IPS-NIHi7 (cell line): ENCODE measurements at regions not wholly inside any gene's neighbourhood (a gene's known extent, or its start where the extent isn't known, plus 50 kb on each side); places are given as distances from the start of the nearest gene placed in this dataset.
A peak's percentile ranks its signal among the peaks of the same experiment; 100 is the strongest.

Source experiments
- DNase-seq: peaks from one replicate; pipeline ENCODE4 v3.0.0; 2012; ENCODE audit warnings: mixed read lengths; ENCODE audit errors: extremely low spot score

DNA sequence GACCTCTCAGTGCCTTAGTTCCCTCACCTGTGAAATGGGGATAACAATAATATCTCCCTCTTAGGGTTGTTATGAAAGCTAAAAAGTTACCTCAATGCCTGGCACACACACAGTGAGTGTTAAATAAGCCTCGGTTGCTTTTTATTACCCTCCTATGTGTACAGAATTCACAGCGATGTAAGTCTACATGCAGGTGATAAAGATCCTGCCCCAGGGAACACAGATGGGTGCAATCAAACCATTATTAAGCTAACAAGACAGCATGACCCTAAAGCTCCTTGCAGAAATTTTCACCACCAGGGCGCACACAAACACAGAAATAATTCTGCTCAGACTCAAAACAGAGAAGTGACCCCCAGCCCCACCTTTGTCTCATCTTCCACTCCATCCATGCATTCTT, 261.9 kb downstream of the SNX10 start:
- no peak for DNase-seq

DNA sequence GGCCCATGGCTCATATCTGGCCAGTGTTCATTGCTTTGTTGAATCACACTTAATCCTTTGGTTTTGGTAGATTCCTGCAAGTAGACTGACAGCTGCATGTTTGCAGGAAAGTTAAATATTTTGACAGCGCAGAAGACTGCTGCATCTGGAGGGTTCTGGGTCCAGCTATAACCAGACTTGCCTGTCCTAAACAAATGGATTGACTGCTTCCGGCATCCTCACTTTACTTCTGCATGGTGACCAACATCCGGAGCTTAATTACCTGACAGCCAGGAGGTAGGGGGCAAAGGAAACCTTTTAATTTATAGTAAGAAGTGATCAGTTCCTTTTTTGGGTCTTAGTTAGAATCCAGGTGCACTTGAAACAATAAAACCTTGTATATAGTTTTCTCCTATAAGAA, 263.3 kb downstream of the SNX10 start:
- no peak for DNase-seq

DNA sequence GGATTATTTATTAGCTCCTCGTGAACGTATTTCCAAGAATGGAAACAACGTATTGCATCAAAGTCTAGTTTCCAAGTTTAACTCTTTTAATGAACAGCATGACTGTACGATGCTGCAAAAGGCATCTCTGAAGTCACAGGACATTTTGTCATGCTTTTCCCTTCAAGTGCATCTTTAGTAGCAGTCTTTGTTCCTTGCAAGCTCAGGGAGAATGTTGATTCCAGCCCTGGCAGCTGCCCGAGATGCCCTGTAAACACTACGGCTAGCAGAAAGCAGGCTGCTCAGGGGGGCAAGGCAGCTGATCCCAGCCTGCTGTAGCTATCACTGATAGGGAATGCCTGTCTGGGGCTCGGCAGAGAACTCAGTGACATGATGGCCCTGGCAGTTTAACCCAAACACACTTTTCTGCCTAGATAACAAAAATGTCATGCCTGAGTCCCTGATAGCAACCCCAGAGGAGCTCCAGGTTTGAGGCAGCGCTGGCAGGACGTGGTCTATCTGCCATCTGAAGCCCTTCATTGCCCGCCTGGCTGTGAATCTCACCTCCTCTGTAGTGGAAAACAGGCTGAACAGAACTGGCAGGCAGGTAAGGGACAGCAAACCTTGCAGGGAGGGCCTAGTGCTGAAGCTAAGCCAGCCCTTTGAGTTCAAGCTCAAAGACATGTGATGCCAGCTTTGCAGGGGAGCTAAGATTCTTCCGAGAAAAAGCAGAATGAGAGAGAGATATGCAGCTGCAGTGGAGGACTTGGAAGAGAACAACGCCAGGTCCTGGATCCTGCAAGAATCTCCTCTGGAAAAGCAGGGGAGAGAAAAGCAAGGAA, 264.6 kb downstream of the SNX10 start:
- DNase-seq = peak; percentile 29

DNA sequence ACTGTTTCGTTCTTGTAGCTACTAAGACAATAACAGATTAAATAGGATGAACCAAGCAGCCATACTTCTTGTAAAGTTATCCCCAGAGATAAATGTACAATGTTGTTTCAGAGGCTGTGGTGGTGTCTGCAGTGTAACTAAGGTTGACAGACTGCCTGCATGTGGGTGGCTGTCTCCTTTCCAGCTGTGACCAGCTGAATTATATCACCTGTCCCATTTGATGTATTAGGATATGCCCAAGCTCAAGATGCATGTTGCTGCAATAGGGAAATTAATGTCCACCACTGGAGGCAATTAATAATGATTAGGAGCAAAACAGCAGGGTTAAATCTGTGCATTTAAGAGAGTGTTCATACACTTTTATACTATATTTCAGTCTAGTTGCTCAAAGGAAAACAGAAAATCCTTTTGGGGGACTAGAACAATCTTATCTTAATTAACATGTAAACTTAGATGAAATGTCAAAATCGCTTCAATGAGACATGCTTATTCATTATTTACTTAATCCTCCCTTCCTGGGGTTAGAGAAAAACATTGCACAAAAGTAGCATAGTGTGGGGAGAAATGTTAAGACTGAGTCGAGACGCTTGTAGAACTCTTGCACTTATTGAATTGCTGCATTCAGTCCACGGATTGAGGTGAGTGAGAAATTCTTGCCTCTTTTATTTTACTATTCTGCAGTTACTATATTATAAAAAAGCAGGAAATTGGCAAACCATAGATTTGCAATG, 269.0 kb downstream of the SNX10 start:
- no peak for DNase-seq

DNA sequence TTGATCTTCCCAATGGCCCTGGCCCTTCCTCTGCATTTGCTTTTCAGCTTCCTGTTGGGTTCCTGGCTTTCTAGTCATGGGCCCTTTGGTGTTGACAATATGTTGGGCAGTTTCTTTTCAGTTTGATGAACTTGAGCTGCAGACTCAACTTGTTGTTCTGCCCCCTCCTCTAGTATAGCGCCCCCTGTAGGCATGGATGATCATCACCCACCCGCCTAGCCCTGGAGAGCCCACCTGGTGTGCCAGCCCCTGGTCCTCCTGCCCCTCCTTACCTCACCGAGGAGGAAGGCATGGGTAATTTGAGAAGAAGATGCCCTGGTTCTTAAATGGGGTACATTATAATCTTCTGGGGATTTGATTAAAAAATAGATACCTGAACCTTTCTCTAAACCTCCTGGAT, 271.2 kb downstream of the SNX10 start:
- DNase-seq = no peak

DNA sequence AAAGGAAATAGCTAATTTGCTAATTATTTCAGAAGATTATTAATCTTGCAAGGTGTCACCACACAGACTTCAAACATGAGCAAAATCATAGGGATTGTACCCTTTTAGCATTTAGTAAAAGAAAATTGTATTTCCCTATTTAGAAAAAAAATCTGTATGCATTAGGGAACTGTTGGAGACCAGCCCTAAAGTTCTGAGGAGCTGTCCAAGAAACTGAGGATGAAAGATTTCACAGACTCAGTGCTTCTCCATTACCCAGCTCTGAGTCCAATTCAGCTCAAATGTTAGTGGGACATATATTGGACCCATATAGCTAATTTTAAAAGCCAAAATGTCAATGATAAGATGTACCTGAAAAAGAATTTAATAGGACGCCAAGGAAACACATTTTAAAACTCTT, 271.7 kb downstream of the SNX10 start:
- DNase-seq = no peak

DNA sequence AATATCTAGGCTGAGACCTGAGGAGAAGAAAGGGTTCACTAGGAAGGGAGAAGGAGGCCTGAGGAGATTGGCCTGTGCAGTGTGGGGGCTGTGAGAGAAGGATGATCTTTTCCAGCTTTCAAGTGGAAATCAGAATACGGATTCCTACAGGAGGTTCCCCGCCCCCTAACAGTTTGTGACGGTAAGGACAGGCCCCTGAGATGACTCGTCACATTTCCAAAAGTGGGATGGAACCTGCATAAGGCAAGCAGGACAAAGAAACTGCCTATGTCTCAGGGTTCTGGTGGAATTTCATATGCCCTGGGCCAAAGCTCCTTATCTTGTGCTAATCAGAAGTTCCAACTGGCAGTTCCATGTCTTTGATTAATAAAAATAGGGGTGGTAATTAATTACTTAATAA, 275.6 kb downstream of the SNX10 start:
- peak; percentile 32 for DNase-seq

DNA sequence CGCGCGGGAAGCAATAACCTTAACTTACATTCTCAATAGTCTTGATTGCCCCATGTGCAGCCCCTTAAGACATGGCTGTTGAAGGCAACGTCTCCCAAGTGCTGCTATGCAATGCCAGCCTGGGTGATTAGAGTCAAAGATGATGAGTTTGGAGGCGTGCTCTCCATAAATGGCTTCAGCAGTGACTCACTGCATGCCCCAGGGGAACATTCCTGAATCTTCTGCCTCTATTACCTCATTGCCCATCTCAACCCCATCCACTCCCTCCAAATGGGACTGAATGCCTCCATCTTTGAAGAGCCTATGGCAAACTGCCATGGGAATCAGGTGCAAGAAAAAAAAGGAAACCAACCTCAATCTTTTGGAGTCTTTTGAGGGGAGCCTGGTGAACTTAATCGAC, 282.8 kb downstream of the SNX10 start:
- DNase-seq = no peak

DNA sequence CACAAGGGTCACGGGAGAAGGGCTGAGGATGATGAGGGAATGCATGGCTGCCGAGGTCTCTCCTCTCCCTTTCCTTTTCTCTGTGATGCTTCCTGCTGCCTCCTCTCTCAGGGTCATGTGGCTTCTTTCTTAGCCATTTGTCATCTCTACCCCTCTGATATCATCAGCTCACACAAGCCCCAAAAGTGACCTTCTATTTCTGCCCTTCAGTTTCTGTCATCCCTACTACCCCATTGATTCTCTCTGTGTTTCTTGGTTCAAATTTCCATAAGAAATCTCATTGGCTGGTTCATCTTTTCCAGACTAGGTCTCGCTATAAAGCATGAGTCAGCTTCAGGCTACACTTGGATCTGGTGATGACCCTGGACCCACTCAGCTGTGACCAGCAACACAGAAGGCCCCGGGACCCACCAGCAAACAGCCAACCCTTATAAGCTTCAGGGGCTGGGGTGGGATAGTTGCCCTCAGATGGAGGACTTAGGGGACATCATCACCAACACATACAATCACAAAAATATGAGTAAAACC, 284.3 kb downstream of the SKAP2 start:
- no peak for DNase-seq

DNA sequence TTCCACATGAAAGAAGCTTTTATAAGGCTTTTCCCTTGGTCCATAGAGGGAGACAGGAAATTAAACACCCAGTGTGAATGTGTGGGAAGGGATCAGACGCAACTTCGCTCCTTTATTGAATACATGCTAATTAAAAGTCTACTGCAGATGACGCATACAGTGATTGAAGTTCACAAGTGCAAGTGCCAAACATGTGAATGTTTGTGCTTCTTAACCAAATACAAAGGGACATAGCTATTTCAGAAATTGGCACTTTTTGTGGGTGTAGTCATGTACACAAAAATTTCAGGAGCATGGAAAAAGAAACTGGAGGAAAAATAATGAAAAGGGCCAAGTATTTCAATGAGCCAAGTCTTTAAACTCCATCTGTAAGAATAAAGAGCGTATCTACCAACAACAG, 283.7 kb downstream of the SKAP2 start:
- no peak for DNase-seq

DNA sequence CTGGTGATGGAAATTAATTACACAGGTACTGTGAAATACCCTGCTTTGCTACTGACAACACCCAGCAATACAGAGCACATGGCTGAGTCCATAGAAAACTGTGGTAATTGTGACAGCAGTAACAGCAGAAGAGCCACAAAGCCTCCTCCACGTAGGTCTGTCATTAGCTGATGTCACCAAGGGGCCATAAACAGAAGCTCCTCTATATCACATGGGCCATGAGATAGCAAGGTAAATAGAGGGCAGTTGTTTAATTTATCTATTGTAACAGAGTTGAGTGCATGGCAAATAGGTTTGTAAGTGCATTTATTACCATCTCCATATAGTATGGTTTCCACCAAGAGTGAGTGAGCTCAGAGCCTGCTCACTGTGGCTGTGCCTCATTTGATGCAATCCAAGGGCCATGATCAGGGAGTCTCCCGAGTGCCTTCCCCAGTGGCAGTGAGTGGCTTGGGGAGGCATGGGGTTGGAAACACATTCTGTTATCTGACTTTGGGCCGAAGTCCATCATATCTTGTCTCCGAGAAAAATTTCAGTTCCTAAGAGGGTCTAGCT, 281.2 kb downstream of the SKAP2 start:
- no peak for DNase-seq

DNA sequence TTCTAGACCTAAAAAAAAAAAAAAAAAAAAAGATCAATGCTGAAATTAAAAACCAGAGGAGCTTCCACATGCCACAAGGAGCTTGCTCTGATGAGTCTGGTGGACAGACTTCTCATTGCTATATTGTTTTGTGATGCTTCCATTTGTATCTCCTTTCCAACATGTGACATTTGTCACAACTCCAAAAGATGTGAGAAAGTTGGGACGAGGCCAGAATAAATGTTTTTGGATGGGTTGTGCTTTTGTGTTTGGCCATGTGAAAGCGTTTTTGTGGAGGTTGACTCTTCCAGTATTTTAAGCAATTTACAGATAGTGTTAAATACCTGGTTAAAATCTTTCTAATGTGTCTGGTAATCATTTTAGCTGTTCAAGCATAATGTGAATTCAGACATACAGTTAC, 280.1 kb downstream of the SKAP2 start:
- no peak for DNase-seq

DNA sequence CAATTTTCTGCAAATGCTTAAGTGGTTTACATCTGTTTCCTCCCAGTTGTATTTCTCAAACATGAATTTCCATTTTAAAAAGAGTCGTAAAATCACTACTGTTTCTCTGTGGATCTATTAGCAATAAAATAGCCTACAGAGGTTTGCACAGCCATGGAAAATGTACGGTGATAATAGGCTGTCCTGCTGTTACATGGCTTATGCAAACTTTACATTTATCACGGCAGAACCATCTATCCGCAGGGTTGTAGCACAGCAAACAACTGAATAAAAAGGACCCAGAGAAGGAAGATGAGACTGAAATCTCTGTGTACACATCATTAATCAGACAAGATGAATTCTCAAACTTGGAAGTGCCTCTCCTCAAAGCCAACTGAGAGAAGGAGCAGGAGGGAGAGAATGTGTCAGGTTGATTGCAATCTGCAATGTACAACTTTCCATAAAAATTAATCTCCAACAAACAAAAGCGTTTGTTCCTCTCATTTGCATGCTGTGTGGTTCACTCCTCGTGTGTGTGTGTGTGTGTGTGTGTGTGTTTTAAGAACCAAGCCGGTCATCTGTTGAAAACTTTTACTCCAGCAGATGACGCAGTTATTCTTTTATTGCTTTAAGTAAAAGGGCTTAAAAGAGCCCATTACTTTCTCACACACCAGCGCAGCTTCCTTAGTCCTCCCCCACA, 279.3 kb downstream of the SKAP2 start:
- DNase-seq = no peak

DNA sequence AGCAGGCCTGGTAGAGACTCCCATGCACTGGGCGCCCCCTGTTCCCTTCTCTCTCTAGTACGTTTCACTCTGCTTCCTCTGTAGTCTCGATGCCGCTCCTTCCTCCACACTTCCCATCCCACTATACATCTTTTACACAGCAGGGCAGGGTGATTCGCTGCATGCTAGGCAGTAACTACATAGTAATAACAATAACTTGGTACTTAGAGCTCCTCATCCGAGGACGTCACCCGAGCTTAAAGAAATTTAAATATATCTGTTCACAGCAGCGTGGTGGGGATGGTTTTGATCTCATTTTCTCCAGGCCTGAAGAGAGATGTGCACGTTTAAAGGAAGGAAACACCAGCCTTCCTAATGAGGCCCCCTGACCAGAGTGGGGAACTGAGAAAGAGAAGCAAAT, 276.9 kb downstream of the SKAP2 start:
- DNase-seq = no peak

DNA sequence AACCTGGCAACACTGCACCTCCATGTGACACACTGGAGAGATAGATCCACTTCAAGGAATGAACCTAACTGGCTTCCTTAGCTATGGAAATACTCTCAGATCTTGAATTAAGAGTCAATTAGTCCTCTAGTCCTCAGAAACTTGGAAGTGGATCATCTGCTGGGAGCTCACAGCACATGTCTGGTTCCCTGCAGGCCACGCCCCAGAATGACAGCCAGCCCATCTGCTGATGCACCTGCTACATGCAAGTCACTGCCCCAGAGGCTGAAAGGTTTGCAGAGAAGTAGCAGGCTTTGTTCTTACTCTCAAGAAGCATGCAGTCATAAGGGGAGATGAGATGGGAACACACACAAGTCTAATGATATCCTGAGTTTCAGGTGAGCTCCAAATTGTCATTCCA, 275.9 kb downstream of the SKAP2 start:
- no peak for DNase-seq

DNA sequence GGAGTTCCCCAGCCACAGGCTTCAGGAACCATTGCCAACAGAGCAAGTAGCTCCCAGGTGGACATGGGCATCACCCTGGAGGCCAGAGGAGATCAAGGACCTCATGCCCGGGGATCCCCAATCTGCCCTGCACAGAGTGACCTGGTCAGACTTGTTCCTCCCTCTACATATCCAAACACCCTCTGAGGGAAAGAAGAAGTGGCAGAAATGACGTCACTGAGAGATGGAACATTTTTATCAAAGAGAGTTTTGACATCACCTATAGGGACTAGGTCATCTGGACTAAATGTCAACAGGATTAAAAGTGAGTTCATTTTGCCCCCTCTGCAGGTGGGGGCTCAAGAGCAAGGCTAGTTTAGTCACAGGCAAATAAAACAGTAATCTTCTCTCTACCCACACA, 273.7 kb downstream of the SKAP2 start:
- no peak for DNase-seq

DNA sequence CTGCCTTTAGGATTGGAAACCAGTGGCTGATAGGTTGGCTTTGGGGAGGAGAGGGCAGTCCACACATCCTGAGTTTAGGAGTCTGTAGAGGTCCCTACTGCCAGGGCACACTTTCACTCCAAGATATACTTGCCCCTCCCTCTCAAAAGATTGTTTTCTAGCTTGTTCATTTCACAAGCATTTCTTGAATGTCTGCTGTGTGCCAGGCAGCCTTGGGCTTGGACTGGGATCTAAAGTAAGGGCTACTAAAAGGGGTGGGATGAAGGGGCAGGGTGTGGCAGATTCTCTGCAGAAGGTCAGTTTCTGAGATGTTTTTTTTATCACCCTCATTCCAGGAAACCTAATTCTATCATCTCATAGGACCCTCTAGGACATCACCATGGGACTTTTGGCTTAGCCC, 272.4 kb downstream of the SKAP2 start:
- DNase-seq = no peak

DNA sequence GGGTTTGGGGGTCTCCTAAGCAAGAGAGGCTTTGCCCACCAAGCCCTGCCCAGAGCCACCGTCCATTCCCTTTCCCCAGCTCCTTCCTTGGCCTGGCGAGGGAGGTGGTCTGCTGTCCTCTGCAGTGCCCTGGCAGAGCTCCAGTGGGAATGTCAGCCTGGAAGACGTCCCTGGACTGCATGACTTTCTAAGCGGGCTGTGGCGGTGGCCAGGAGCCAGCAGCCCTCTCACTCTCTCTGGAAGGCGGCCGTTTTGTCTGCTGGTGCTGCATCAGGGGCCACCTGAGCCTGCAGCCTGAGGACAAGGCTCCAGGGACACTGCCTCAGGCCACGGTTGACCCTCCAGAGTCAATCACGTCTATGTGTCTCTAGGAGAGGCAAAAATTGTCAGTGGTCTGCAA, 271.0 kb downstream of the SKAP2 start:
- no peak for DNase-seq

DNA sequence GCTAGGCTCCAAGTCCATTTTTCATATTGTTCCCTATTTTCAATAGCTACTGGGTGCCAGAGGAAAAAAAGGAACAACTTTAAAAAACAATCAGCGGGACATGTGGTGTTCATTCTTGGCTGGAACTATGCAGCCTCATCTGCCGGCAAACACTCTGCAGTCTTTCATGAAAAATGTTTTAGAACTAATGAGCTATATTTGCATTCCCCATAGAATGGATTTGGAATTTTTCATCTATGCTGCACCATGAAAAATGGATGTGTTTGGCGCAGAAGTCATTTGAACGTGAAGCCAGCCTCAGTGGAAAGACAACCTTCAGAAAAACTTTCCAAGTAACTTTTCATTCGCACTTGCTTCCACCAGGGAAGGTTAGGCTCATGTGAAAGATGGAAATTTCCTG, 270.5 kb downstream of the SKAP2 start:
- DNase-seq = no peak

DNA sequence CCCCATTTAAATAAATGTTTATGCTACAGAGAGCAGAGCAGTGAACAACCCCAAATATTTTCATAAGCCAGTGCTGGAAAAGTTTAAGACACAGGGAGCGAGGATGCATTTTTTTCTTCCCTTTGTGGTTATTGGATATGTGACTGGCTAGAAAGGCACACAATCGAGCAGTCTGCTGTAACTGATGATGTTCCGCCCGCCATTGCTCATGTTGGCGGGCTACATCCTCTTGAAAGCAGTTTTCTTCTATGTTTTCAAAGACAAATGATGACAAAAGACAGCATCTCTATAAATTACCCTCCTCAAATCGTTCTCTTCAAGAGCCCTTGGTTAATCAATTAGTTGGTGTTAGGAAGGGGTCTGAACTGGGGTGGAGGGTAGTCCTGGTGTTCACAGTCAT, 269.8 kb downstream of the SKAP2 start:
- no peak for DNase-seq

DNA sequence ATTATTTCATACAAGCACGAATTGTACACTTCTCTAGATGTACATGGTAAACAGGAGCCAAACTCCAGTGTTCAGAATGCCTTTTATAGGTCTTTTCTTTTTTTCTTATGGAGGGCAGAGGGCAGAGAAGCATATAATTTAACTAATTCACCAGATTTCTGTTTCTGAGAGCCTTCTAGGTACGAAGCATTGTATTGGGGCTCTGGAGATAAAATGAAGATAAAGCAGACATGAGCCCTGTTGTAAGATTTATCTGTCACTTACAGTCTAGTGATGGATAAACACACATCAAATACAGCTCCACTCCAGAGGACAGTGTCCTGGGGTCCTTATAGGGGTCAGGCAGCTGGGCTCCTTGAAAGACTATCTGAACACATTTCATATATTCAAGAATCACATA, 265.5 kb downstream of the SKAP2 start:
- DNase-seq = no peak

DNA sequence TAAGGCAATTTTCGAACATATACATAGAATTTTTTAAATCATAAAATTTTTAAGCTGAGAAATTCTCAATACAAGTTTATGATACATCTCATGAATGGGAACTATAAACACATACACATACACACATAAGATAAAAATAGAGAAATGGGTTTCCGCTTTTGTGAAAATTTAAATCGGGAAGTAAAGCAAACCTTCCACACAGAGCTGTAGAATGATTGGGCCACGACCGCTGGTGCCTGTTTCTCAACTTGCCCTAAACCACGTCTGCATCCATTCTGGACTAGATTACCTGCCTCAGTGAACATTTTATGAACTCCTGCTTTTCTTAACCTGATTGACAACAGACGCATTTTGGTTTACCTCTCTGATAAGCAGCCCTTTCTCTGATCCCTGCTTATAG, 264.4 kb downstream of the SKAP2 start:
- no peak for DNase-seq
